Uterus (tissue), 2 donors: ENCODE measurements at regions not wholly inside any gene's neighbourhood (a gene's known extent, or its start where the extent isn't known, plus 50 kb on each side); places are given as distances from the start of the nearest gene placed in this dataset.

Experiments used
- POLR2A ChIP-seq, 2 donors: fragments of 450-650 bp; IDR thresholded peaks; one replicate each; pipeline ENCODE4 v1.6.1; 2016; ENCODE audit warnings: antibody characterized with exemption in 2 of 2, mild to moderate bottlenecking in 1 of 2, moderate library complexity in 1 of 2
- TF ChIP-seq, protein P1 (sequence below), 4 experiments: fragments of 200-600 bp in 2 of 4; fragments of 450-650 bp in 2 of 4; sonication (generic) in 2 of 4; IDR thresholded peaks; one replicate each; pipeline ENCODE4 v1.5.1; 2016 to 2019; ENCODE audit warnings: antibody characterized with exemption in 4 of 4, mild to moderate bottlenecking in 2 of 4, moderate library complexity in 1 of 4

GRCh38 chr6:163950159-163950558 is 535.6 kb downstream of the QKI start:
- TF ChIP-seq, protein P1, sequence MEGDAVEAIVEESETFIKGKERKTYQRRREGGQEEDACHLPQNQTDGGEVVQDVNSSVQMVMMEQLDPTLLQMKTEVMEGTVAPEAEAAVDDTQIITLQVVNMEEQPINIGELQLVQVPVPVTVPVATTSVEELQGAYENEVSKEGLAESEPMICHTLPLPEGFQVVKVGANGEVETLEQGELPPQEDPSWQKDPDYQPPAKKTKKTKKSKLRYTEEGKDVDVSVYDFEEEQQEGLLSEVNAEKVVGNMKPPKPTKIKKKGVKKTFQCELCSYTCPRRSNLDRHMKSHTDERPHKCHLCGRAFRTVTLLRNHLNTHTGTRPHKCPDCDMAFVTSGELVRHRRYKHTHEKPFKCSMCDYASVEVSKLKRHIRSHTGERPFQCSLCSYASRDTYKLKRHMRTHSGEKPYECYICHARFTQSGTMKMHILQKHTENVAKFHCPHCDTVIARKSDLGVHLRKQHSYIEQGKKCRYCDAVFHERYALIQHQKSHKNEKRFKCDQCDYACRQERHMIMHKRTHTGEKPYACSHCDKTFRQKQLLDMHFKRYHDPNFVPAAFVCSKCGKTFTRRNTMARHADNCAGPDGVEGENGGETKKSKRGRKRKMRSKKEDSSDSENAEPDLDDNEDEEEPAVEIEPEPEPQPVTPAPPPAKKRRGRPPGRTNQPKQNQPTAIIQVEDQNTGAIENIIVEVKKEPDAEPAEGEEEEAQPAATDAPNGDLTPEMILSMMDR (IDR thresholded peaks at IDR 0.05) = no peak
- TF ChIP-seq POLR2A (IDR thresholded peaks at IDR 0.05) = no peak
